ENCODE measurements at regions not wholly inside any gene's neighbourhood (a gene's known extent, or its start where the extent isn't known, plus 50 kb on each side); places are given as distances from the start of the nearest gene placed in this dataset.

GRCh38 chr13:87208636-87209035 is 462.5 kb upstream of the SLITRK5 start:
- TF ChIP-seq GATAD2A (CRISPR knock-in tag; IDR thresholded peaks at IDR 0.05) (no peak), RAD21 (CRISPR knock-in tag; IDR thresholded peaks at IDR 0.05) (no peak), POLR2AphosphoS5 (IDR thresholded peaks at IDR 0.05; ENCODE audit: low read depth, low read length) (no peak), FOXC1 (CRISPR knock-in tag; IDR thresholded peaks at IDR 0.05; ENCODE audit: borderline replicate concordance) (no peak), POLR2A (IDR thresholded peaks at IDR 0.05; ENCODE audit: insufficient read depth in 1 of 2, low read depth in 2 of 2, low read length in 2 of 2) (no peak), ZNF263 (CRISPR knock-in tag; IDR thresholded peaks at IDR 0.05) (no peak), FOXK1 (CRISPR knock-in tag; IDR thresholded peaks at IDR 0.05; ENCODE audit: borderline replicate concordance, low read depth) (no peak), MYC (CRISPR knock-in tag; IDR thresholded peaks at IDR 0.05; ENCODE audit: borderline replicate concordance) (no peak)

Measured in HepG2 (cell line).